ENCODE measurements at regions not wholly inside any gene's neighbourhood (a gene's known extent, or its start where the extent isn't known, plus 50 kb on each side); places are given as distances from the start of the nearest gene placed in this dataset.

GRCh38 chr5:66454186-66455078 is 141.8 kb upstream of the MAST4 start:
- TF ChIP-seq, protein P1, sequence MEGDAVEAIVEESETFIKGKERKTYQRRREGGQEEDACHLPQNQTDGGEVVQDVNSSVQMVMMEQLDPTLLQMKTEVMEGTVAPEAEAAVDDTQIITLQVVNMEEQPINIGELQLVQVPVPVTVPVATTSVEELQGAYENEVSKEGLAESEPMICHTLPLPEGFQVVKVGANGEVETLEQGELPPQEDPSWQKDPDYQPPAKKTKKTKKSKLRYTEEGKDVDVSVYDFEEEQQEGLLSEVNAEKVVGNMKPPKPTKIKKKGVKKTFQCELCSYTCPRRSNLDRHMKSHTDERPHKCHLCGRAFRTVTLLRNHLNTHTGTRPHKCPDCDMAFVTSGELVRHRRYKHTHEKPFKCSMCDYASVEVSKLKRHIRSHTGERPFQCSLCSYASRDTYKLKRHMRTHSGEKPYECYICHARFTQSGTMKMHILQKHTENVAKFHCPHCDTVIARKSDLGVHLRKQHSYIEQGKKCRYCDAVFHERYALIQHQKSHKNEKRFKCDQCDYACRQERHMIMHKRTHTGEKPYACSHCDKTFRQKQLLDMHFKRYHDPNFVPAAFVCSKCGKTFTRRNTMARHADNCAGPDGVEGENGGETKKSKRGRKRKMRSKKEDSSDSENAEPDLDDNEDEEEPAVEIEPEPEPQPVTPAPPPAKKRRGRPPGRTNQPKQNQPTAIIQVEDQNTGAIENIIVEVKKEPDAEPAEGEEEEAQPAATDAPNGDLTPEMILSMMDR (IDR thresholded peaks at IDR 0.05), result no peak

GRCh38 chr5:66459728-66460127 is 136.5 kb upstream of the MAST4 start:
- TF ChIP-seq, protein P1 (IDR thresholded peaks at IDR 0.05), result no peak

GRCh38 chr5:66467564-66467963 is 128.6 kb upstream of the MAST4 start:
- TF ChIP-seq, protein P1 (IDR thresholded peaks at IDR 0.05), result no peak

DNA sequence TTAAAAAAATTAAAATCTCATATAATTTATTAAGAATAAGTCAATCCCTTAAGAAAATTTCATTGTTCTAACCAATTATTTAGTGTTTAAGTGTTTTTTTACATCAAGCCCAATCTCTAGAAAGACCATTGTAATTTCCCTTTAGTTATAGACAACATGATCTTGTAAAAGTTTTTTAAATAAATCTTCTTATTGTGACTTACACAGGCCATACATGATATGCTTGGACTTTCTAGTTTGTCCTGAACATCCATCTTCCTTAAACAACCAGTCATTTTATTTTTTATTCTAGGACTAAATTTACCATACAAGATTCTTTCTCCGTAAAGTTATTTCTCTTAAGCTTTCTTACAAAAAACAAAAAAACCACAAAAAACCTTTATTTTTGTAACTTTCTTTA is 126.5 kb upstream of the MAST4 start:
- TF ChIP-seq, protein P1 (IDR thresholded peaks at IDR 0.05), result no peak

- TF ChIP-seq, protein P1 (IDR thresholded peaks at IDR 0.05), result no peak
Measured at GRCh38 chr5:66472010-66472409, 124.2 kb upstream of the MAST4 start.

GRCh38 chr5:66475731-66476130 is 120.5 kb upstream of the MAST4 start:
- TF ChIP-seq, protein P1 (IDR thresholded peaks at IDR 0.05), result no peak

- TF ChIP-seq, protein P1 (IDR thresholded peaks at IDR 0.05), result no peak
Measured at GRCh38 chr5:66477596-66477995, 118.6 kb upstream of the MAST4 start.
